ENCODE measurements at regions not wholly inside any gene's neighbourhood (a gene's known extent, or its start where the extent isn't known, plus 50 kb on each side); places are given as distances from the start of the nearest gene placed in this dataset.

DNA sequence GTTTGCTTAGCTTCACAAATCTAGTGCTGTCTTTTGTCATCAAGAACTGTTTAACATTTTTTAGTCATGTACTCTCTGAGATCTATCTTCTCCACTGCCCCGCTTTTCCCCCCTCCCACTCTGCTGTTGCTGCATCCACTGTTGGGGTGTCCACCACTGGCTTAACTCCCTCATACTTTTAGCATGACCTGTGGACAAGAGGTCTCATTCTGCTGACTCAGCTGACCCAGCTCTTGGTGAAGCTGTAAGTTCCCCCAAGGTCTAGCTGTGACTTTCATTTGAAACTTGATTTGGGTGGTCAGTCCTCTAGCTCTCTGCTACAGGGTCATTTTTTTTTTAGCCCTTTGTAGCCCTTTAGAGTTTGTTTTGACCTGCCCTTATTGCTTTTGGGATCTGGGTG, 427.2 kb downstream of the PLCL1 start:
- TF ChIP-seq EZH2phosphoT487 (IDR thresholded peaks at IDR 0.05; ENCODE audit: borderline replicate concordance, low read length): no peak
- TF ChIP-seq, protein P1, sequence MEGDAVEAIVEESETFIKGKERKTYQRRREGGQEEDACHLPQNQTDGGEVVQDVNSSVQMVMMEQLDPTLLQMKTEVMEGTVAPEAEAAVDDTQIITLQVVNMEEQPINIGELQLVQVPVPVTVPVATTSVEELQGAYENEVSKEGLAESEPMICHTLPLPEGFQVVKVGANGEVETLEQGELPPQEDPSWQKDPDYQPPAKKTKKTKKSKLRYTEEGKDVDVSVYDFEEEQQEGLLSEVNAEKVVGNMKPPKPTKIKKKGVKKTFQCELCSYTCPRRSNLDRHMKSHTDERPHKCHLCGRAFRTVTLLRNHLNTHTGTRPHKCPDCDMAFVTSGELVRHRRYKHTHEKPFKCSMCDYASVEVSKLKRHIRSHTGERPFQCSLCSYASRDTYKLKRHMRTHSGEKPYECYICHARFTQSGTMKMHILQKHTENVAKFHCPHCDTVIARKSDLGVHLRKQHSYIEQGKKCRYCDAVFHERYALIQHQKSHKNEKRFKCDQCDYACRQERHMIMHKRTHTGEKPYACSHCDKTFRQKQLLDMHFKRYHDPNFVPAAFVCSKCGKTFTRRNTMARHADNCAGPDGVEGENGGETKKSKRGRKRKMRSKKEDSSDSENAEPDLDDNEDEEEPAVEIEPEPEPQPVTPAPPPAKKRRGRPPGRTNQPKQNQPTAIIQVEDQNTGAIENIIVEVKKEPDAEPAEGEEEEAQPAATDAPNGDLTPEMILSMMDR (conservative IDR thresholded peaks at IDR 0.05; ENCODE audit: low read depth, low read length): no peak
- no peak for TF ChIP-seq EZH2 (IDR thresholded peaks at IDR 0.05; ENCODE audit: low read length, unreplicated experiment)
- CTCF ChIA-PET: no interaction called here
- no TSS peak for BruUV-seq (replicated peaks)

DNA sequence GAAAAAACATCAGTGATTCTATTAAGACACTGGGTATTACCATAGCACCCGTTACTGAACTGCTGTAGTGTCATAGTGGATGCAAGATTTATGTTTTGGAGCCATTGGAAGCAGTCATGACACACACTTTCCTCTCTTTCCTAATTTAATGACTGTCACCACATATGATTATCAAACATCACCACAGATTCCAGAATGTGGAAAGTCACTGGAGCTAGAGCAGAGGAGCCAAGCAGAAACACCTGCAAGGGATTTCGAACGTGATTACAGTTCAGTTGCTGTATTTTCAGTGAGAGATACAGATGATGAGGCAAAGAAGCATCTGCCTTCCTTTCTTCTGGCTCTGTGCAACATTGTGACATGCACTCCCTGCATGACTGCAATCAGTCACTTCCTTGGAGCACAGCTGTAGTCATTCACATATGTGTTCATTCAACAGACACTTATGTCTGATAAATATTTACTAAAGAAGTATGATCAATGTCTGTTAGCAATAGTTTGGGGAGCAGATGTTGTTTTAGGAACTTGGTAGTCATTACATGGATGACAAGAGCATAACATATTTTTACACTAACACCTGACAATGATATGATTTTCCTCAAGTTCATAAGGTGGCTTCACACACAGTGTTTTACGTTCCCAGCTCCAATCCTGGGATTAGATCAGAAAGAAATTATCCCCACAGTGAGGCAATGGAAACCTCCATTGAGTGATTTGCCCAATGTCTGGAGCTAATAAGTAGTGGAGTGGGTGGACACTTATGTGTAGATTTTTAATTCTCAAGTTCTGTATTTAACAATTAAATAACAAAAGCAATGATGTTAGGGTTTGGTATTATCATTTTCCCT, 416.6 kb downstream of the PLCL1 start:
- H4K20me1 ChIP-seq (ENCODE audit: low read length): no peaks in the 10 kb centered on the region
- DNase-seq: no peak
- H3K27me3 ChIP-seq (ENCODE audit: low read length): no peaks in the 10 kb centered on the region
- ChIA-PET CTCF (no interaction called here), POLR2A (ENCODE audit: unreplicated experiment) (no interaction called here)
- H3K9ac ChIP-seq (ENCODE audit: low read length): no peak overlapping the region
- no peaks in the 10 kb centered on the region for H3K4me1 ChIP-seq (ENCODE audit: insufficient read depth, low read length)
- no peak overlapping the region for H3K4me2 ChIP-seq (ENCODE audit: low read length)
- no peaks in the 10 kb centered on the region for H3K9me2 ChIP-seq (replicated peaks; ENCODE audit: low read length)
- H3K9me3 ChIP-seq (ENCODE audit: low read length): no peaks in the 10 kb centered on the region
- TF ChIP-seq, protein P1 (conservative IDR thresholded peaks at IDR 0.05; ENCODE audit: low read depth, low read length): no peak
- TF ChIP-seq EZH2 (IDR thresholded peaks at IDR 0.05; ENCODE audit: low read length, unreplicated experiment) (no peak), EZH2phosphoT487 (IDR thresholded peaks at IDR 0.05; ENCODE audit: borderline replicate concordance, low read length) (no peak)
- H3K4me3 ChIP-seq (ENCODE audit: low read length): no peak overlapping the region
- ATAC-seq: no peak
- no peak overlapping the region for H2AFZ ChIP-seq (ENCODE audit: low read length)
- BruUV-seq (replicated peaks): no TSS peak
- H3K27ac ChIP-seq (ENCODE audit: low read length): no peak overlapping the region
- intact Hi-C loops (cut with micrococcal nuclease): no loop called here
- H3K79me2 ChIP-seq (ENCODE audit: low read length): no peaks in the 10 kb centered on the region
- no peaks in the 10 kb centered on the region for H3K36me3 ChIP-seq (ENCODE audit: low read depth, low read length)
- no peaks in the 10 kb centered on the region for H3F3A ChIP-seq (ENCODE audit: low read length, unreplicated experiment)

More for the DNA sequence above, 427.2 kb downstream of the PLCL1 start:
- no peaks in the 10 kb centered on the region for H3K4me1 ChIP-seq (ENCODE audit: insufficient read depth, low read length)
- H3K27ac ChIP-seq (ENCODE audit: low read length): no peak overlapping the region
- no peak overlapping the region for H3K4me3 ChIP-seq (ENCODE audit: low read length)
- H4K20me1 ChIP-seq (ENCODE audit: low read length): no peaks in the 10 kb centered on the region
- H3F3A ChIP-seq (ENCODE audit: low read length, unreplicated experiment): no peaks in the 10 kb centered on the region
- POLR2A ChIA-PET (ENCODE audit: unreplicated experiment): no interaction called here
- no peaks in the 10 kb centered on the region for H3K9me3 ChIP-seq (ENCODE audit: low read length)
- no peaks in the 10 kb centered on the region for H3K9me2 ChIP-seq (replicated peaks; ENCODE audit: low read length)
- DNase-seq (no peak), ATAC-seq (no peak)
- H3K9ac ChIP-seq (ENCODE audit: low read length): no peak overlapping the region
- intact Hi-C loops (cut with micrococcal nuclease): no loop called here
- no peaks in the 10 kb centered on the region for H3K79me2 ChIP-seq (ENCODE audit: low read length)
- no peak overlapping the region for H3K4me2 ChIP-seq (ENCODE audit: low read length)
- H3K36me3 ChIP-seq (ENCODE audit: low read depth, low read length): no peaks in the 10 kb centered on the region
- no peak overlapping the region for H2AFZ ChIP-seq (ENCODE audit: low read length)
- H3K27me3 ChIP-seq (ENCODE audit: low read length): no peaks in the 10 kb centered on the region

DNA sequence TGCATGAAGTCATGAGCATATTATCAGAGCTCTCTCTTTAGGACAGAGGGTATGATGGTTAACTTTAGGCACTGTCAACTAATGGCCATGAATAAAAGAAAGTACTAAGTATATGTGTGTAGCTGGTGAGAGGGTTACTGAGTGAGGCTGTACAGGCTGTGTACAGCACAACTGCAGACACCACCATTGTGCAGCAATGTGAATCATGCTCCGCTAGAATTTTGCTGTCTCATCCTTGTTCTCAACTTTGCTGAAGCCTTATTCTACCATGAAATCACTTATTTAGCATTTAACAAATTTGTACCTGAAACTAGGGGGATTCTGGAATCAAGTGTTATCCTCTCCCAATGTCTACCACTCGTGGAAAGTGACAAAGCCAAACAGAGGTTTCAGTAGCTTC, 414.9 kb downstream of the PLCL1 start:
- H3K4me2 ChIP-seq (ENCODE audit: low read length): no peak overlapping the region
- DNase-seq: no peak
- no peak for ATAC-seq
- H2AFZ ChIP-seq (ENCODE audit: low read length): no peak overlapping the region
- H4K20me1 ChIP-seq (ENCODE audit: low read length): no peaks in the 10 kb centered on the region
- H3F3A ChIP-seq (ENCODE audit: low read length, unreplicated experiment): no peaks in the 10 kb centered on the region
- TF ChIP-seq EZH2phosphoT487 (IDR thresholded peaks at IDR 0.05; ENCODE audit: borderline replicate concordance, low read length) (no peak), EZH2 (IDR thresholded peaks at IDR 0.05; ENCODE audit: low read length, unreplicated experiment) (no peak)
- TF ChIP-seq, protein P1 (conservative IDR thresholded peaks at IDR 0.05; ENCODE audit: low read depth, low read length): no peak
- H3K9ac ChIP-seq (ENCODE audit: low read length): no peak overlapping the region
- peaks cover 3% of the 10 kb centered on the region; the same call in 1 of the 2 replicates for H3K27me3 ChIP-seq (ENCODE audit: low read length)
- no peaks in the 10 kb centered on the region for H3K9me3 ChIP-seq (ENCODE audit: low read length)
- H3K79me2 ChIP-seq (ENCODE audit: low read length): no peaks in the 10 kb centered on the region
- intact Hi-C loops (cut with micrococcal nuclease): no loop called here
- BruUV-seq (replicated peaks): no TSS peak
- no peak overlapping the region for H3K27ac ChIP-seq (ENCODE audit: low read length)
- H3K9me2 ChIP-seq (replicated peaks; ENCODE audit: low read length): no peaks in the 10 kb centered on the region
- no peaks in the 10 kb centered on the region for H3K36me3 ChIP-seq (ENCODE audit: low read depth, low read length)
- H3K4me1 ChIP-seq (ENCODE audit: insufficient read depth, low read length): no peaks in the 10 kb centered on the region
- no peak overlapping the region for H3K4me3 ChIP-seq (ENCODE audit: low read length)
- ChIA-PET POLR2A (ENCODE audit: unreplicated experiment) (no interaction called here), CTCF (no interaction called here)

All from PC-3 (cell line).